8988T (cell line): ENCODE measurements at regions not wholly inside any gene's neighbourhood (a gene's known extent, or its start where the extent isn't known, plus 50 kb on each side); places are given as distances from the start of the nearest gene placed in this dataset.

Experiments used
- DNase-seq: peaks from one replicate; pipeline ENCODE4 v3.0.0; 2011

- no peak for DNase-seq
These were observed 95.8 kb upstream of the ABCA1 start for GRCh38 chr9:105023788-105024187.

GRCh38 chr9:105024529-105024928, 96.6 kb upstream of the ABCA1 start:
- no peak for DNase-seq

GRCh38 chr9:105026451-105026850, 98.5 kb upstream of the ABCA1 start:
- DNase-seq: no peak

- no peak for DNase-seq
These were observed 99.1 kb upstream of the ABCA1 start for GRCh38 chr9:105027084-105027483.

GRCh38 chr9:105030285-105030684, 102.3 kb upstream of the ABCA1 start:
- DNase-seq: no peak

- no peak for DNase-seq
These were observed 109.2 kb upstream of the ABCA1 start for GRCh38 chr9:105037139-105037538.

- no peak for DNase-seq
These were observed 110.1 kb upstream of the ABCA1 start for GRCh38 chr9:105038051-105038450.

- no peak for DNase-seq
These were observed 111.3 kb upstream of the ABCA1 start for GRCh38 chr9:105039175-105039799.

- DNase-seq: no peak
These were observed 115.5 kb upstream of the ABCA1 start for GRCh38 chr9:105043370-105043936.

- no peak for DNase-seq
These were observed 116.6 kb upstream of the ABCA1 start for GRCh38 chr9:105044518-105044917.

GRCh38 chr9:105046907-105047741, 119.2 kb upstream of the ABCA1 start:
- no peak for DNase-seq

GRCh38 chr9:105047742-105048041, 119.7 kb upstream of the ABCA1 start:
- no peak for DNase-seq

GRCh38 chr9:105048331-105048730, 120.4 kb upstream of the ABCA1 start:
- no peak for DNase-seq

- DNase-seq: no peak
These were observed 122.3 kb upstream of the ABCA1 start for GRCh38 chr9:105050296-105050695.

- DNase-seq: no peak
These were observed 123.9 kb upstream of the ABCA1 start for GRCh38 chr9:105051897-105052296.

- no peak for DNase-seq
These were observed 124.4 kb upstream of the ABCA1 start for GRCh38 chr9:105052346-105052745.

GRCh38 chr9:105053209-105053652, 125.3 kb upstream of the ABCA1 start:
- no peak for DNase-seq

- DNase-seq: no peak
These were observed 126.5 kb upstream of the ABCA1 start for GRCh38 chr9:105054491-105054890.

GRCh38 chr9:105055917-105056316, 128.0 kb upstream of the ABCA1 start:
- DNase-seq: no peak

- no peak for DNase-seq
These were observed 129.6 kb upstream of the ABCA1 start for GRCh38 chr9:105057551-105057950.

- DNase-seq: no peak
These were observed 131.3 kb upstream of the ABCA1 start for GRCh38 chr9:105059252-105059651.

GRCh38 chr9:105062222-105062855, 134.4 kb upstream of the ABCA1 start:
- DNase-seq: no peak

- no peak for DNase-seq
These were observed 136.5 kb upstream of the ABCA1 start for GRCh38 chr9:105064248-105065097.
